Pancreas (tissue), 10 donors: ENCODE measurements at regions not wholly inside any gene's neighbourhood (a gene's known extent, or its start where the extent isn't known, plus 50 kb on each side); places are given as distances from the start of the nearest gene placed in this dataset.

Source experiments
- ATAC-seq, 4 donors: fragments of 200-7000 bp; cut with Tn5 transposase; one replicate each; pipeline versions ENCODE4 v1.8.0 to v1.9.1; 2020; ENCODE audit warnings: mild to moderate bottlenecking in 4 of 4, moderate library complexity in 4 of 4
- DNase-seq, 6 donors: peaks; one replicate each; pipeline ENCODE4 v3.0.0-alpha.2; 2020
- FAIRE-seq: peaks from 2 replicates; lab custom pipeline; 2012; peaks lifted over from hg19 to GRCh38; lab: Jason Lieb, UNC
- H3K27ac ChIP-seq, 4 donors: fragments of 200-600 bp; sonication (generic); 1 replicate in 3 of 4; 2 replicates in 1 of 4; pipeline versions ENCODE4 v1.5.0 to v1.8.0; 2020
- H3K27me3 ChIP-seq, 4 donors: fragments of 200-600 bp; one replicate each; pipeline ENCODE4 v1.8.0; 2021
- H3K36me3 ChIP-seq, 3 donors: fragments of 200-600 bp; sonication (generic) in 1 of 3; one replicate each; pipeline versions ENCODE4 v1.5.0 to v1.8.0; 2020 to 2021
- H3K4me1 ChIP-seq, 3 donors: fragments of 200-600 bp; one replicate each; pipeline ENCODE4 v1.8.0; 2021
- H3K4me3 ChIP-seq, 4 donors: fragments of 200-600 bp; sonication (generic) in 2 of 4; one replicate each; pipeline versions ENCODE4 v1.5.0 to v1.8.0; 2020 to 2021
- H3K9me3 ChIP-seq, 4 donors: fragments of 200-600 bp; one replicate each; pipeline ENCODE4 v1.8.0; 2021
- WGBS, 2 donors: extraction: QIAGEN DNeasy Blood & Tissue Kit; methylation state at CpG; one replicate each; pipeline ENCODE4 v1.1.7; 2013; 5-methylcytosine and 5-hydroxymethylcytosine counted together
- intact Hi-C, 3 donors: fragments of 100-400 bp; cut with DNase I; formaldehyde crosslinking; loops; one replicate each; pipeline versions ENCODE4 v1.11.1 to v1.14.2; 2022
- TF ChIP-seq, protein P1 (sequence below), 4 donors: fragments of 200-600 bp; sonication (generic) in 3 of 4; IDR thresholded peaks; one replicate each; pipeline versions ENCODE4 v1.5.0 to v1.8.0; 2021; ENCODE audit warnings: antibody characterized with exemption in 4 of 4
- donor health status: healthy with polysubstance abuse.
- donor health status: DM: no; HTN: no; CAD: no; lungs with moderate emphysema.
- donor health status: DM: no; HTN: no; CAD: no.
- donor health status: control.
- donor health status: control.
- donor health status: Bipolar disorder and iron deficiency.
- donor health status: DM: yes; HTN: yes; CAD: no.
- donor health status: DM: no; HTN: no; CAD: no.
- donor health status: DM: no; HTN: no; CAD: no.
- donor health status: DM: yes; HTN: yes; CAD: no.

GRCh38 chr3:55413236-55413635 is 73.9 kb downstream of the WNT5A start:
- TF ChIP-seq, protein P1, sequence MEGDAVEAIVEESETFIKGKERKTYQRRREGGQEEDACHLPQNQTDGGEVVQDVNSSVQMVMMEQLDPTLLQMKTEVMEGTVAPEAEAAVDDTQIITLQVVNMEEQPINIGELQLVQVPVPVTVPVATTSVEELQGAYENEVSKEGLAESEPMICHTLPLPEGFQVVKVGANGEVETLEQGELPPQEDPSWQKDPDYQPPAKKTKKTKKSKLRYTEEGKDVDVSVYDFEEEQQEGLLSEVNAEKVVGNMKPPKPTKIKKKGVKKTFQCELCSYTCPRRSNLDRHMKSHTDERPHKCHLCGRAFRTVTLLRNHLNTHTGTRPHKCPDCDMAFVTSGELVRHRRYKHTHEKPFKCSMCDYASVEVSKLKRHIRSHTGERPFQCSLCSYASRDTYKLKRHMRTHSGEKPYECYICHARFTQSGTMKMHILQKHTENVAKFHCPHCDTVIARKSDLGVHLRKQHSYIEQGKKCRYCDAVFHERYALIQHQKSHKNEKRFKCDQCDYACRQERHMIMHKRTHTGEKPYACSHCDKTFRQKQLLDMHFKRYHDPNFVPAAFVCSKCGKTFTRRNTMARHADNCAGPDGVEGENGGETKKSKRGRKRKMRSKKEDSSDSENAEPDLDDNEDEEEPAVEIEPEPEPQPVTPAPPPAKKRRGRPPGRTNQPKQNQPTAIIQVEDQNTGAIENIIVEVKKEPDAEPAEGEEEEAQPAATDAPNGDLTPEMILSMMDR (IDR thresholded peaks at IDR 0.05) = no peak
- WGBS, 2 donors = 41 to 85% methylated on average over 7 of the region's 7 CpGs
- intact Hi-C loops = no loop called here
- ATAC-seq (no peak), DNase-seq (no peak), FAIRE-seq (no peak)
- Histone ChIP-seq H3K36me3 (no peaks in the 10 kb centered on the region), H3K27me3 (no peaks in the 10 kb centered on the region), H3K4me3 (no peak overlapping the region), H3K4me1 (no peaks in the 10 kb centered on the region), H3K9me3 (no peaks in the 10 kb centered on the region), H3K27ac (no peak overlapping the region)

- Histone ChIP-seq H3K9me3 (no peaks in the 10 kb centered on the region), H3K4me1 (no peaks in the 10 kb centered on the region), H3K27ac (no peak overlapping the region), H3K36me3 (no peaks in the 10 kb centered on the region), H3K27me3 (no peaks in the 10 kb centered on the region), H3K4me3 (no peak overlapping the region)
- FAIRE-seq (no peak), ATAC-seq (peak in 1 of 4 donors; percentile 34), DNase-seq (no peak)
- intact Hi-C loops = no loop called here
- TF ChIP-seq, protein P1 (IDR thresholded peaks at IDR 0.05) = no peak
- 40 to 50% methylated on average over 4 of the region's 4 CpGs for WGBS, 2 donors
Observed at GRCh38 chr3:55412545-55412944, 74.6 kb downstream of the WNT5A start.

DNA sequence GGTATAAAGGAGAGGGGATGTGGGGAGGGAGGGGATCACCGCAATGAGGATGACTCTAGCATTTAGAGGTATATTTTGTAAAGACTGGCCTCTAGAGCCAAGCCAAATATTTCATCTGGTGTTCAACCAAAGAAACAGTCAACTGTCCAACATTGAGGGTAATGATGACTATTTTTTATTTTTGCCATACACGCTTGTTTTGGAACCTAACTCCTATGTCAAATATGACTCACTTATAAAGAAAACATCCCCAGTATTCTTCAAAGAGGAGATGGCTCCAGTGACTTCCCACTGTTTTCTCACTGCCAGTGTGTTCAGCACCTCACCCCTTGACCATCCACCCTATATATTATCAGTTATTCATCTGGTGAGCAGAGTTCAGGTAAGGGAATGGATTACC is 77.3 kb downstream of the WNT5A start:
- Histone ChIP-seq H3K4me1 (no peaks in the 10 kb centered on the region), H3K9me3 (no peaks in the 10 kb centered on the region), H3K4me3 (no peak overlapping the region), H3K27me3 (no peaks in the 10 kb centered on the region), H3K36me3 (no peaks in the 10 kb centered on the region), H3K27ac (no peak overlapping the region)
- ATAC-seq = no peak
- DNase-seq = no peak
- 88 to 90% methylated on average over 2 of the region's 2 CpGs for WGBS, 2 donors
- FAIRE-seq = no peak
- TF ChIP-seq, protein P1 (IDR thresholded peaks at IDR 0.05) = no peak
- intact Hi-C loops = no loop called here

GRCh38 chr3:55408193-55408826 is 78.8 kb downstream of the WNT5A start:
- FAIRE-seq (no peak), ATAC-seq (no peak), DNase-seq (no peak)
- intact Hi-C loops = no loop called here
- TF ChIP-seq, protein P1 (IDR thresholded peaks at IDR 0.05) = no peak
- H3K27me3 ChIP-seq = no peaks in the 10 kb centered on the region
- H3K36me3 ChIP-seq = no peaks in the 10 kb centered on the region
- WGBS, 2 donors = 66 to 67% methylated on average over 3 of the region's 3 CpGs
- no peak overlapping the region for H3K27ac ChIP-seq
- H3K4me1 ChIP-seq = no peaks in the 10 kb centered on the region
- no peaks in the 10 kb centered on the region for H3K9me3 ChIP-seq
- H3K4me3 ChIP-seq = no peak overlapping the region

- Histone ChIP-seq H3K27me3 (no peaks in the 10 kb centered on the region), H3K9me3 (no peaks in the 10 kb centered on the region), H3K4me3 (no peak overlapping the region), H3K27ac (no peak overlapping the region), H3K36me3 (no peaks in the 10 kb centered on the region), H3K4me1 (no peaks in the 10 kb centered on the region)
- no peak for FAIRE-seq
- 92 to 100% methylated on average over 1 of the region's 1 CpG for WGBS, 2 donors
- TF ChIP-seq, protein P1 (IDR thresholded peaks at IDR 0.05) = no peak
- no peak for ATAC-seq
- DNase-seq = no peak
- intact Hi-C loops = no loop called here
Observed at GRCh38 chr3:55407426-55407820, 79.7 kb downstream of the WNT5A start.
